ENCODE measurements at regions not wholly inside any gene's neighbourhood (a gene's known extent, or its start where the extent isn't known, plus 50 kb on each side); places are given as distances from the start of the nearest gene placed in this dataset.

DNA sequence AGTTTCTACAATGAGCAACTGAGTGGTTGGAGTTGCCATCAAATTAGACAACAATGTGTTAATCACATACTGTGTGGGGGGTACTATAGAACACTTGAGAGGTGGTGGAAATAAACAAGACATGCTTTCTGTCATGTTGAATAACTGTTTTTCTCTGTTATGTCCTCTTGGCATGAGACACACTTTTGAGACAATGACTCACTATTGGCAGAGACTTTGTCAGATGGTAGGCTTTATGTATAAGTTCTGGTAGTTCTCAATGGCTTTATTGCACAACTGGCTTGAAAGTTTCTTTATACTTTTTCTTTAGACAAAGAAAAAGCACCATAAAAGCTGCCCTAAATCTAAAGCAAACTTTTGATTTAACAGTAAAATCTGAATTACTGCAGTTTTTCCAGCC lies 578.7 kb downstream of the ADCYAP1 start:
- Mint-ChIP-seq H3K36me3 (no peaks in the 10 kb centered on the region), H3K27ac (no peak overlapping the region), H3K9me3 (no peaks in the 10 kb centered on the region), H3K27me3 (no peaks in the 10 kb centered on the region), H3K4me1 (ENCODE audit: unreplicated experiment) (no peaks in the 10 kb centered on the region), H3K4me3 (no peak overlapping the region)
- DNase-seq (ENCODE audit: extremely low spot score, unreplicated experiment): no peak
- TF ChIP-seq, protein P1, sequence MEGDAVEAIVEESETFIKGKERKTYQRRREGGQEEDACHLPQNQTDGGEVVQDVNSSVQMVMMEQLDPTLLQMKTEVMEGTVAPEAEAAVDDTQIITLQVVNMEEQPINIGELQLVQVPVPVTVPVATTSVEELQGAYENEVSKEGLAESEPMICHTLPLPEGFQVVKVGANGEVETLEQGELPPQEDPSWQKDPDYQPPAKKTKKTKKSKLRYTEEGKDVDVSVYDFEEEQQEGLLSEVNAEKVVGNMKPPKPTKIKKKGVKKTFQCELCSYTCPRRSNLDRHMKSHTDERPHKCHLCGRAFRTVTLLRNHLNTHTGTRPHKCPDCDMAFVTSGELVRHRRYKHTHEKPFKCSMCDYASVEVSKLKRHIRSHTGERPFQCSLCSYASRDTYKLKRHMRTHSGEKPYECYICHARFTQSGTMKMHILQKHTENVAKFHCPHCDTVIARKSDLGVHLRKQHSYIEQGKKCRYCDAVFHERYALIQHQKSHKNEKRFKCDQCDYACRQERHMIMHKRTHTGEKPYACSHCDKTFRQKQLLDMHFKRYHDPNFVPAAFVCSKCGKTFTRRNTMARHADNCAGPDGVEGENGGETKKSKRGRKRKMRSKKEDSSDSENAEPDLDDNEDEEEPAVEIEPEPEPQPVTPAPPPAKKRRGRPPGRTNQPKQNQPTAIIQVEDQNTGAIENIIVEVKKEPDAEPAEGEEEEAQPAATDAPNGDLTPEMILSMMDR (conservative IDR thresholded peaks at IDR 0.05): no peak

DNA sequence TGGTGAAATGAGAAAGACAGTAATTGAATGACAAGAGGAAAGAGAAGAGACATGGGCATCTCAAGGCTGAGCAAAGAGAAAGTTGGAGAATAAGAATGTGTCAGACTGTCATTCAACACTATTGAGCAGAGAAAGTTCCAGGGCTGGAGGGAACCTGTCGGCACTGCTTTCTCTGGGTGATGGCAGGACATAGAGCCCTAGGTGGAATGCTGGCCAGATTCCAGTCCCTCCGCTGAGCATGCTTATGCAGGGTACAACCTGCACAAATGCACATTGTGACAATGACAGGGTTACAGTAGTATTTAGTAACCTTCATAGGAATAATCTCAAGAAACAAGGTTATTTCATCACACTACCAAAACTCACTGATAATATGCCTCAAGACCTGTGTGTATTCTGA lies 582.8 kb downstream of the ADCYAP1 start:
- TF ChIP-seq, protein P1 (conservative IDR thresholded peaks at IDR 0.05): no peak
- Mint-ChIP-seq H3K27me3 (no peaks in the 10 kb centered on the region), H3K27ac (no peak overlapping the region), H3K4me1 (ENCODE audit: unreplicated experiment) (no peaks in the 10 kb centered on the region), H3K36me3 (no peaks in the 10 kb centered on the region), H3K4me3 (no peak overlapping the region), H3K9me3 (no peaks in the 10 kb centered on the region)
- DNase-seq (ENCODE audit: extremely low spot score, unreplicated experiment): no peak

DNA sequence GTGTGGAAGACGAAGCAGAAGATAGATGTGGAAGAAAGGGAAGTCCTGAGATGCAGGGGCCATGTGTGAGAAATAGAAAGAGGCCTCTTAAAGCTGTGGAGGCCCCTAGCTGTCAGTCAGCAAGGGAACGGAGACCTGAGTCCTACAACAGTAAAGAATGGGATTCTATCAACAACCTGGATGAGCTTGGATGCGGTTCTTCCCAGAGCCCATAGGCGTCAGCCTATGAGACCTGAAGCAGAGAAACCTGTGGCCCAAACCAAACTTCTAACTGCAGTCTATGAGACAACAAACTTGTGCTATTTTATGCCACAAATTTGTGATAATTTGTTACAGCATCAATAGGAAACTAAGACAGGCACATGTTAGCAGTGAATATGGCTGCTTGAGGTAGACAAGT lies 583.7 kb downstream of the ADCYAP1 start:
- no peaks in the 10 kb centered on the region for H3K27me3 Mint-ChIP-seq
- H3K27ac Mint-ChIP-seq: no peak overlapping the region
- no peak for DNase-seq (ENCODE audit: extremely low spot score, unreplicated experiment)
- H3K4me1 Mint-ChIP-seq (ENCODE audit: unreplicated experiment): no peaks in the 10 kb centered on the region
- TF ChIP-seq, protein P1 (conservative IDR thresholded peaks at IDR 0.05): no peak
- no peak overlapping the region for H3K4me3 Mint-ChIP-seq
- H3K36me3 Mint-ChIP-seq: no peaks in the 10 kb centered on the region
- no peaks in the 10 kb centered on the region for H3K9me3 Mint-ChIP-seq

DNA sequence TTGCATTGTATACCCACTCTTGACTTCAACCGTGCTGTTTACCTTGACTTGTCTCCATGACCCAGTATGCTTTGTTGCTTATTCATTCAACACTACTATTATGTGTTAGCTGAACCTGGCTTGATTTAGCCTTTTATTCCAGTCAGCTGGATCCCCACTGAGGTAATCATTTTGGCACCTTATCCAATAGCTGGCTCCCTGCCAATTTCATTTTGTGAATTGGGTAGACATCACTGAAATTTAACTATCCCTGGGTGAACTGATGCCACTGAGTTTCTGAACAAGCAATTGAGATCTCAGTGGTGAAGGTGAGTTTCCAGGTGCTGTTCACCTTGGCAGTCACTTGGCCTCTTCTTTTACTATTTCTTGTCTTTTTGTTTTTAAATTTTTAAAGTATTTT lies 584.3 kb downstream of the ADCYAP1 start:
- H3K9me3 Mint-ChIP-seq: no peaks in the 10 kb centered on the region
- TF ChIP-seq, protein P1 (conservative IDR thresholded peaks at IDR 0.05): no peak
- no peaks in the 10 kb centered on the region for H3K36me3 Mint-ChIP-seq
- no peak for DNase-seq (ENCODE audit: extremely low spot score, unreplicated experiment)
- no peaks in the 10 kb centered on the region for H3K27me3 Mint-ChIP-seq
- no peak overlapping the region for H3K4me3 Mint-ChIP-seq
- H3K4me1 Mint-ChIP-seq (ENCODE audit: unreplicated experiment): no peaks in the 10 kb centered on the region
- no peak overlapping the region for H3K27ac Mint-ChIP-seq

DNA sequence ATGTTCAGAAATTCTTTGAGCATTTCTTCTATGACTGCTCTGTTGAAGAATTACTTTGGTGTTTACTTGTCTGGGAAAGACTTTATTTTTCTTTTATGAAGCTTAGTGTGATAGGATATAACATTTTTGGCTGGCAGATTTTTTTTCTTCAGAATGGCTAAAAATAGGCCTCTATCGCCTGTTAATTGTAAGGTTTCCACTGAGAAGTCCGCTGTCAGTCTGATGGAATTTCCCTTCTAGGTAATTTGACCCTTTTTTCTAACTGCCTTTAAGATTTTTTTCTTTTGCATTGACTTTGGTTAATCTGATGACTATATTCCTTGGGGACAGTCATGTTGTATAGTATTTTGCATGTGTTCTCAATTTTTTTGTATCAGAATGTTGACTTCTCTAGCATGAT lies 590.7 kb downstream of the ADCYAP1 start:
- no peaks in the 10 kb centered on the region for H3K4me1 Mint-ChIP-seq (ENCODE audit: unreplicated experiment)

More for the DNA sequence above, 590.7 kb downstream of the ADCYAP1 start:
- no peaks in the 10 kb centered on the region for H3K27me3 Mint-ChIP-seq
- no peak overlapping the region for H3K27ac Mint-ChIP-seq
- no peak overlapping the region for H3K4me3 Mint-ChIP-seq
- H3K9me3 Mint-ChIP-seq: peaks cover 12% of the 10 kb centered on the region
- H3K36me3 Mint-ChIP-seq: no peaks in the 10 kb centered on the region
- no peak for DNase-seq (ENCODE audit: extremely low spot score, unreplicated experiment)
- TF ChIP-seq, protein P1 (conservative IDR thresholded peaks at IDR 0.05): no peak
